OCI-LY7 (cell line): ENCODE measurements at regions not wholly inside any gene's neighbourhood (a gene's known extent, or its start where the extent isn't known, plus 50 kb on each side); places are given as distances from the start of the nearest gene placed in this dataset.

Experiments
- BruUV-seq: library from RNA; stranded (reverse); fragments of 400-500 nt; replicated peaks from 2 replicates; lab custom pipeline; 2021; lab: Mats Ljungman, UMichigan
- CTCF ChIA-PET: fragments of 300-600 bp; sonication (Branson Sonifier 250); formaldehyde crosslinking; loops from one replicate; lab custom pipeline; 2022; ENCODE audit warnings: antibody characterized with exemption; ENCODE audit not compliant: unreplicated experiment; lab: Charles Lee
- POLR2A ChIA-PET: fragments of 300-600 bp; sonication (Branson Sonifier 250); formaldehyde crosslinking; loops from one replicate; lab custom pipeline; 2022; ENCODE audit warnings: antibody characterized with exemption; lab: Charles Lee
- DNase-seq: peaks from one replicate; pipeline ENCODE4 v3.0.0-alpha.2; 2015; ENCODE audit warnings: low spot score
- H2AFZ ChIP-seq: fragments of 200-600 bp; sonication (generic), shearing (Covaris generic); 2 replicates; pipeline ENCODE4 v1.6.1; 2014; ENCODE audit warnings: mild to moderate bottlenecking, antibody characterized with exemption, low read length, moderate library complexity
- H3K27ac ChIP-seq: fragments of 200-600 bp; sonication (generic); 2 replicates; pipeline ENCODE4 v1.5.1; 2014; ENCODE audit warnings: mixed run types, low read depth, mild to moderate bottlenecking, moderate library complexity, low read length, inconsistent platforms; ENCODE audit not compliant: poor library complexity, severe bottlenecking
- H3K36me3 ChIP-seq: fragments of 200-600 bp; sonication (generic); 2 replicates; pipeline ENCODE4 v1.6.1; 2014; ENCODE audit warnings: mild to moderate bottlenecking, antibody characterized with exemption, low read length, moderate library complexity, mixed read lengths; ENCODE audit not compliant: insufficient read depth
- H3K4me1 ChIP-seq: fragments of 200-600 bp; sonication (generic); 2 replicates; pipeline ENCODE4 v1.5.1; 2014; ENCODE audit warnings: mild to moderate bottlenecking, low read length; ENCODE audit not compliant: insufficient read depth, poor library complexity, severe bottlenecking
- H3K4me2 ChIP-seq: fragments of 200-600 bp; sonication (generic); 2 replicates; pipeline ENCODE4 v1.6.1; 2014; ENCODE audit warnings: mild to moderate bottlenecking, low read length
- H3K4me3 ChIP-seq: fragments of 200-600 bp; sonication (generic); 2 replicates; pipeline ENCODE4 v1.5.1; 2014; ENCODE audit warnings: mild to moderate bottlenecking, low read depth, low read length; ENCODE audit not compliant: poor library complexity, severe bottlenecking
- H3K79me2 ChIP-seq: fragments of 200-600 bp; sonication (generic); 2 replicates; pipeline ENCODE4 v1.6.1; 2016; ENCODE audit warnings: low read depth, mild to moderate bottlenecking, low read length, moderate library complexity, mixed read lengths; ENCODE audit not compliant: insufficient read depth
- H3K9me2 ChIP-seq: fragments of 200-600 bp; sonication (generic); 2 replicates; pipeline ENCODE4 v1.6.1; 2016; ENCODE audit warnings: mild to moderate bottlenecking, low read length, mixed read lengths; ENCODE audit not compliant: insufficient read depth
- H3K9me3 ChIP-seq: fragments of 200-600 bp; sonication (generic); 2 replicates; pipeline ENCODE4 v1.6.1; 2014; ENCODE audit warnings: mild to moderate bottlenecking, mixed run types, low read length, mixed read lengths
- H4K20me1 ChIP-seq: fragments of 200-600 bp; sonication (generic); 2 replicates; pipeline ENCODE4 v1.6.1; 2014; ENCODE audit warnings: mild to moderate bottlenecking, antibody characterized with exemption, low read length, moderate library complexity, mixed read lengths; ENCODE audit not compliant: insufficient read depth
- CTCF ChIP-seq: fragments of 200-600 bp; sonication (generic); conservative IDR thresholded peaks from 2 replicates; pipeline ENCODE4 v1.5.1; 2014; ENCODE audit warnings: mild to moderate bottlenecking, antibody characterized with exemption, low read length, moderate library complexity, mixed read lengths
- EZH2phosphoT487 ChIP-seq: fragments of 200-600 bp; sonication (generic); IDR thresholded peaks from 2 replicates; pipeline ENCODE4 v1.6.1; 2018; ENCODE audit warnings: low read depth, borderline replicate concordance, mild to moderate bottlenecking, mixed run types, antibody characterized with exemption, low read length, moderate library complexity, mixed read lengths
- intact Hi-C: fragments of 100-400 bp; cut with micrococcal nuclease; formaldehyde crosslinking; loops from one replicate; pipeline ENCODE4 v1.10.0; 2022; ENCODE audit not compliant: unreplicated experiment

DNA sequence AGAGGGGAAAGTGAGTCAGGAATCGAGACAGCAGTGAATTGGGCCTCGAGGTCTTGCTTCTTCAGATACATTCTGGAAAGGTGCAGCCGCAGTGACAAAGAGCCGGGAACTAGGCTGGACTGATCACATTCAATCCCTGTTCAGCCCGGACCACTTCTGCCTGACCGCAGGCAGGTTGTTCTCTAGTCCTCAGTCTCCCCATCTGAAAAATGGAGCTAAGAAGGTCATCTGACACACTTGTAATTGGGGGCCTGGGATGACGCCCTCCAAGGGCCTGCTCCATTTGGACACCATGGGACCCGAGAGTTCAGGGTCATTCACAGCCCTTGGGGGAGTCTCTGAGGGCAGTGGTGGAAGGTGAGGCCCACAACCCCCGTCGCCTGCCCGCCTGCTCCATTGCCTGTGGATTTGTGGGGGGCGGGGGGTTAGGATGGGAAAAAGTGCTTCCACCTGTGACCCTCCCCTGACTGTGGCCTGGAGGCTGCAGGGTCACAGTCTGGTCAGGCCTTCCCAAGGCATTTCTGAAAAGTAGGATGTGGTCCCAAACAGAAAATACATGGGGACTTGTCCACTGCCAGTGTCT is 87.9 kb upstream of the CSF3R start:
- POLR2A ChIA-PET = no interaction called here
- no peaks in the 10 kb centered on the region for H3K9me2 ChIP-seq
- intact Hi-C loops = no loop called here
- no peak overlapping the region for H3K4me2 ChIP-seq
- no peak for DNase-seq
- no peak overlapping the region for H3K4me3 ChIP-seq
- H3K79me2 ChIP-seq = no peaks in the 10 kb centered on the region
- no peaks in the 10 kb centered on the region for H4K20me1 ChIP-seq
- CTCF ChIA-PET = interaction anchor here (0.6 kb wide), 1 partner anchor 679 kb away, joined by 3 read pairs; no protein-coding TSS in a partner anchor
- H3K4me1 ChIP-seq = no peaks in the 10 kb centered on the region
- TF ChIP-seq EZH2phosphoT487 (no peak), CTCF (no peak)
- no peaks in the 10 kb centered on the region for H3K9me3 ChIP-seq
- no TSS peak for BruUV-seq
- no peak overlapping the region for H3K27ac ChIP-seq
- no peaks in the 10 kb centered on the region for H3K36me3 ChIP-seq
- H2AFZ ChIP-seq = no peak overlapping the region

DNA sequence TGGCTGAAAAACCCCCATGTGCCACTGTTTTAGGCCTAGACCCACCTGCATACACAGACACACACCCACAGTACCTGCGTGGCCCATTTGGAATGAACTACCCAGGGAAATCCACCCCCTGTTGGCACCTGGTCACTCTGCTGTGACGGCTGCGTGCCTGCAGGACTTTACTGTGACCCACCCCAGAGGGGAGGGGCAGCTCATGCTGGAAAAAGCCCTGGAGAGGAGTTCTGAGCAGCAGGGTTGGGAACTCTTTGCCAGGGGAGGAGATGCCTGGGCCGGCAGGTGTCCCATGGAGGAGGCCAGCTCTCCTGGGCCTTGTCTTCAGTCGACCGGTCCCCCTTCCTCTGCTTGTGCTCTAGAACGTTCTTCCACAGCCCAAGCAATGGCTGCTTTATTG is 87.3 kb upstream of the CSF3R start:
- no TSS peak for BruUV-seq
- Histone ChIP-seq H3K79me2 (no peaks in the 10 kb centered on the region), H3K9me2 (no peaks in the 10 kb centered on the region), H3K27ac (no peak overlapping the region), H3K4me2 (no peak overlapping the region), H4K20me1 (no peaks in the 10 kb centered on the region), H2AFZ (no peak overlapping the region), H3K36me3 (no peaks in the 10 kb centered on the region), H3K9me3 (no peaks in the 10 kb centered on the region), H3K4me3 (no peak overlapping the region), H3K4me1 (no peaks in the 10 kb centered on the region)
- ChIA-PET CTCF (no interaction called here), POLR2A (no interaction called here)
- DNase-seq = no peak
- intact Hi-C loops = no loop called here
- TF ChIP-seq CTCF (no peak), EZH2phosphoT487 (no peak)

DNA sequence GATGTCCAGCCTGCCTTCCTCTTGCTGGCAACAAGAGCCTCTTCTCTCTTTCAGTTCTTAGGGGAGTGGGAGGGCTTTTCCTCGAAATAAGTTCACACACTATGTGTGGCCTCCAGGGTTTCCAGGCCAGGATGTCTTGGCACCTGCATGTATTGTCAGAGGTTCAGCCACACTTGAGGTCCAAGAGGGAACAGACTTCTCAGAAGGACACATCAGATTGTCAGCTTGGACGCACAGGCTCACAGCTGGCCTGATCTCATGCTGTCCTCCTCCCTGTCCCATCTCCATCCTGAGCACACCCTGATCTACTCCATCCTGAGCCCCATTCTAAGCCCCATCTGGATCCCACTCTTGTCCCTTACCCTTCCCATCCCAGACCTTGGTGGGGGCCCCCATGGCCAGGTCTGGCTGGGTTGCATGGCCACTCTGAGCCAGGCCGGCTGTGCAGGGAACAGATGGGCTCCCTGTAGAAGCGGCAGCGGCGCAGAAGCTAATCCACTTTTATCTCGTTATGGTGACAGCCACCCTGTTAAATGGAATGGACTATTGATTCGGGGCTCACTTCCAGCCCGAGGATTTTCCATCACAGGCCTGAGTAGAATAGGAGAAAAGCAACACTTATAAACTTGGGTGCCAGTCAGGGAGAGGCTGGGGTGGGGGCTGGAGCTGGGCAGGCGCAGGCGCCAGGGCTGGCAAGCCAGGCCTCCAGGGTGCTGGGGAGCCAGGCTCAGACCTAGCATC is 85.1 kb upstream of the CSF3R start:
- TF ChIP-seq CTCF (no peak), EZH2phosphoT487 (no peak)
- no TSS peak for BruUV-seq
- Histone ChIP-seq H3K4me2 (no peak overlapping the region), H3K4me3 (no peak overlapping the region), H3K79me2 (no peaks in the 10 kb centered on the region), H3K27ac (no peak overlapping the region), H4K20me1 (no peaks in the 10 kb centered on the region), H3K4me1 (no peaks in the 10 kb centered on the region), H3K9me2 (no peaks in the 10 kb centered on the region), H3K9me3 (no peaks in the 10 kb centered on the region), H2AFZ (no peak overlapping the region), H3K36me3 (no peaks in the 10 kb centered on the region)
- DNase-seq = no peak
- intact Hi-C loops = no loop called here
- CTCF ChIA-PET = no interaction called here
- POLR2A ChIA-PET = no interaction called here
